ENCODE measurements at regions not wholly inside any gene's neighbourhood (a gene's known extent, or its start where the extent isn't known, plus 50 kb on each side); places are given as distances from the start of the nearest gene placed in this dataset.

DNA sequence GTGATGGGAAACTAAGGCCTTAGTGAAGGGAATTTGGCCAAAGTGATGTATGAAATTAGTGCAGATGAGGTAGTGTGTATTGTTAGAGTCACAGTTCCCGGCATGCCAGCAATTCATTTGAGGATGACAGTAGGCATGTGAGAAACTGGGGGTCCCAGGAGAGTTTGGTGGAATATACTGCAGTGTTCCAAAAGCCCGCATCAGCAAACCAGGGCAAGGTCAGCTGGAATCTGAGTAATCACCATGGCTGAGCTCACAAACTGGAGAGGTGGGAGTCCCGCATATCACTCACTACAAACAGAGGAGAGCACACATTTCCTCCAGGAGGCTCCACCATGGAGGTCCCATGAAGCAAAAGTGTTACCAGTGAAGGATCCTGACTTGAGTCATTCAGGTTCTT, 740.7 kb downstream of the TNS3 start:
- 89% methylated on average over 3 of the region's 3 CpGs for whole genome bisulfite sequencing
- intact Hi-C loops (cut with DNase I) = no loop called here
- no peak overlapping the region for H3K4me3 ChIP-seq
- no peaks in the 10 kb centered on the region for H3K36me3 ChIP-seq
- H3K9me3 ChIP-seq = no peaks in the 10 kb centered on the region
- DNase-seq (ENCODE audit: low spot score) = no peak
- no peak overlapping the region for H3K27ac ChIP-seq
- no peaks in the 10 kb centered on the region for H3K4me1 ChIP-seq (replicated peaks)
- TF ChIP-seq, protein P1, sequence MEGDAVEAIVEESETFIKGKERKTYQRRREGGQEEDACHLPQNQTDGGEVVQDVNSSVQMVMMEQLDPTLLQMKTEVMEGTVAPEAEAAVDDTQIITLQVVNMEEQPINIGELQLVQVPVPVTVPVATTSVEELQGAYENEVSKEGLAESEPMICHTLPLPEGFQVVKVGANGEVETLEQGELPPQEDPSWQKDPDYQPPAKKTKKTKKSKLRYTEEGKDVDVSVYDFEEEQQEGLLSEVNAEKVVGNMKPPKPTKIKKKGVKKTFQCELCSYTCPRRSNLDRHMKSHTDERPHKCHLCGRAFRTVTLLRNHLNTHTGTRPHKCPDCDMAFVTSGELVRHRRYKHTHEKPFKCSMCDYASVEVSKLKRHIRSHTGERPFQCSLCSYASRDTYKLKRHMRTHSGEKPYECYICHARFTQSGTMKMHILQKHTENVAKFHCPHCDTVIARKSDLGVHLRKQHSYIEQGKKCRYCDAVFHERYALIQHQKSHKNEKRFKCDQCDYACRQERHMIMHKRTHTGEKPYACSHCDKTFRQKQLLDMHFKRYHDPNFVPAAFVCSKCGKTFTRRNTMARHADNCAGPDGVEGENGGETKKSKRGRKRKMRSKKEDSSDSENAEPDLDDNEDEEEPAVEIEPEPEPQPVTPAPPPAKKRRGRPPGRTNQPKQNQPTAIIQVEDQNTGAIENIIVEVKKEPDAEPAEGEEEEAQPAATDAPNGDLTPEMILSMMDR (IDR thresholded peaks at IDR 0.05) = no peak
- TF ChIP-seq POLR2AphosphoS5 (IDR thresholded peaks at IDR 0.05) = no peak
- TF ChIP-seq POLR2A (IDR thresholded peaks at IDR 0.05) = no peak
- no peaks in the 10 kb centered on the region for H3K27me3 ChIP-seq (replicated peaks; ENCODE audit: insufficient read depth)

DNA sequence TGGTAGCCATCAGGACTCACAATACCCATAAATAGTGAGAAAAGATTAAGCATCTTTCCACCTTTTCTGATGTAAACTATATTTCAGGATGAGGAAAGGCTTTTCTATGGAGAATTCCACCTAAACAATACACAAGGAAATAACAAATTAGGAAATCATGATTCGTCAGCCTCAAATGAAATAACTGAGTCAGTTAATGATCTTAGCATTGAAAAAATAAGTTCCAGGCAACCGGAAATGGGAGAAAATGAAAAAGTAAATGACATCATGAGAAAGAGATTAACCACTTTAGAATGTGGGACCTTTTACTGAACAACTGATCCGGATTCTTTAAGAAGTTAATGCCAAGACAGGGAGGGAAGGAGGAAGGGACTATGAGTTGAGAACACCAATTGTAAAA, 742.3 kb downstream of the TNS3 start:
- H3K27ac ChIP-seq = no peak overlapping the region
- no peak overlapping the region for H3K4me3 ChIP-seq
- H3K4me1 ChIP-seq (replicated peaks) = no peaks in the 10 kb centered on the region
- no peak for DNase-seq (ENCODE audit: low spot score)
- WGBS = 93% methylated on average over 3 of the region's 3 CpGs
- no peaks in the 10 kb centered on the region for H3K36me3 ChIP-seq
- no peaks in the 10 kb centered on the region for H3K27me3 ChIP-seq (replicated peaks; ENCODE audit: insufficient read depth)
- intact Hi-C loops (cut with DNase I) = no loop called here
- TF ChIP-seq POLR2A (IDR thresholded peaks at IDR 0.05) (no peak), POLR2AphosphoS5 (IDR thresholded peaks at IDR 0.05) (no peak)
- TF ChIP-seq, protein P1 (IDR thresholded peaks at IDR 0.05) = no peak
- H3K9me3 ChIP-seq = no peaks in the 10 kb centered on the region

DNA sequence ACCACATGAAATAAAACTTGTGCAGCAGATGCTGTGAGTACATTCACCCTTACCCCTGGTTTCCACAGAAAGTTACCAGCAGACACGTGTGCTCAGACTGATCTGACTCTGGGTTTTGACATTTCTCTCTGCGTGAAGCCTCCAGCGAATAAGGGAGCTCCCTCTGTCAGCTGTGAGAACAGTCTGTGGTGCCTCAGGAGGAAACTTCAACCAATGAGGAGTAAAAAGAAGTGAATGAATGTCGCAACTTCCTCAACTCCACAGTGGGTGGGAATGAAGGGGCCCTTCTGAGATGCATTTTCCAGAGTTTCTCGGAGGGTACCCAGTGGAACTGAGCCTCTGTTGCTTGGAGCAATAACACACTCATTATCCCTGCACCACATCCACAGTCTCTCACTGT, 743.4 kb downstream of the TNS3 start:
- no peaks in the 10 kb centered on the region for H3K36me3 ChIP-seq
- intact Hi-C loops (cut with DNase I) = no loop called here

DNA sequence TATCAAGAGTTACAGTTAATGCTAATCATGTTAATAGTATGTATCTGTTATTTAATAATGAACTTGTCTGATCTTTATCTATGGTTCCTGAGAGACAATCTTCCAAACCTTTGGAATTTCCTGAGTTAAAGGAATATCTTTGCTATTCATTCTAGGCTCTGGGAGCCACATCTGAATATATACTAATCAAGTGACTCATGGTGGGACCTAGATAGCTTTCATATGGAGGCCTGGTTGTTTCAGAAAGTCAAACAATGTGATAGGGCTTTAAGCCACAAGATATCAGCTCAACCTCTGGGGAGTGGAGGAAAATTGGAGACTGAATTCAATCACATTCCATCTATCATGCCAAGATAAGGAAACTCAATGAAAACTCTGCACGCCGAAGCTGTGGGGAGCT, 746.4 kb downstream of the TNS3 start:
- no peak overlapping the region for H3K4me3 ChIP-seq
- WGBS = 92% methylated on average over 2 of the region's 2 CpGs
- intact Hi-C loops (cut with DNase I) = no loop called here

More for the DNA sequence above, 743.4 kb downstream of the TNS3 start:
- DNase-seq (ENCODE audit: low spot score) = no peak
- H3K4me3 ChIP-seq = no peak overlapping the region
- H3K27me3 ChIP-seq (replicated peaks; ENCODE audit: insufficient read depth) = no peaks in the 10 kb centered on the region
- no peak for TF ChIP-seq POLR2AphosphoS5 (IDR thresholded peaks at IDR 0.05)
- no peak for TF ChIP-seq POLR2A (IDR thresholded peaks at IDR 0.05)
- TF ChIP-seq, protein P1 (IDR thresholded peaks at IDR 0.05) = no peak
- WGBS = 94% methylated on average over 5 of the region's 5 CpGs
- H3K4me1 ChIP-seq (replicated peaks) = no peaks in the 10 kb centered on the region
- H3K9me3 ChIP-seq = no peaks in the 10 kb centered on the region
- no peak overlapping the region for H3K27ac ChIP-seq

DNA sequence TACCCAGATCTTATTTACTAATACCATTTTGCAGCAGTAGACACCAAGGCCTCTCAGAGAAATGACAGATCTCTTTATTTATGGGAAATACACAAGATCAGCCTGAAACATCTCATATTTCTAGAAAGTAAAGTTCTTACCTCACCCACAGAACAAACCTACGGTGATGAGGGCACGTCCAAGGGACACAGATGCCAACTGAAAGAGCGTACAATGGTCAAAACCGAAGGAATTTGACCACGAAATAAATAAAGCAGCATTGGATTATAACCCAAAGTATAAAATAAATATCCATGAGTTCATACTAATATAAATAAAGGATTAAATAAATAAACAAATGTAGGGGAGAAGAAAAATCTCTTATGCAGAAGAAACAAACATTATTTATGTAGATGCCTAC, 747.0 kb downstream of the TNS3 start:
- TF ChIP-seq POLR2AphosphoS5 (IDR thresholded peaks at IDR 0.05) = no peak
- TF ChIP-seq, protein P1 (IDR thresholded peaks at IDR 0.05) = no peak
- no peak for TF ChIP-seq POLR2A (IDR thresholded peaks at IDR 0.05)
- Histone ChIP-seq H3K36me3 (no peaks in the 10 kb centered on the region), H3K4me3 (no peak overlapping the region), H3K27me3 (replicated peaks; ENCODE audit: insufficient read depth) (no peaks in the 10 kb centered on the region), H3K9me3 (no peaks in the 10 kb centered on the region), H3K4me1 (replicated peaks) (no peaks in the 10 kb centered on the region), H3K27ac (no peak overlapping the region)
- no peak for DNase-seq (ENCODE audit: low spot score)
- WGBS = 87% methylated on average over 5 of the region's 5 CpGs
- intact Hi-C loops (cut with DNase I) = no loop called here

More for the DNA sequence above, 746.4 kb downstream of the TNS3 start:
- TF ChIP-seq POLR2A (IDR thresholded peaks at IDR 0.05) = no peak
- no peak overlapping the region for H3K27ac ChIP-seq
- DNase-seq (ENCODE audit: low spot score) = no peak
- no peaks in the 10 kb centered on the region for H3K27me3 ChIP-seq (replicated peaks; ENCODE audit: insufficient read depth)
- no peaks in the 10 kb centered on the region for H3K4me1 ChIP-seq (replicated peaks)
- no peaks in the 10 kb centered on the region for H3K36me3 ChIP-seq
- no peaks in the 10 kb centered on the region for H3K9me3 ChIP-seq
